ENCODE measurements at regions not wholly inside any gene's neighbourhood (a gene's known extent, or its start where the extent isn't known, plus 50 kb on each side); places are given as distances from the start of the nearest gene placed in this dataset.

- TF ChIP-seq CTCF (IDR thresholded peaks at IDR 0.05; ENCODE audit: low read depth, low read length, missing input control) (no peak), TAF1 (conservative IDR thresholded peaks at IDR 0.05) (no peak), YY1 (IDR thresholded peaks at IDR 0.05) (no peak), MAX (IDR thresholded peaks at IDR 0.05) (no peak), SP1 (IDR thresholded peaks at IDR 0.05) (no peak), HNF4G (IDR thresholded peaks at IDR 0.05) (no peak), RAD21 (IDR thresholded peaks at IDR 0.05) (no peak), REST (IDR thresholded peaks at IDR 0.05) (no peak), JUND (IDR thresholded peaks at IDR 0.05) (no peak), NR2F2 (IDR thresholded peaks at IDR 0.05) (no peak), FOXA2 (IDR thresholded peaks at IDR 0.05) (no peak), ATF3 (IDR thresholded peaks at IDR 0.05) (no peak)
Observed at GRCh38 chr18:2351126-2351850, 220.0 kb downstream of the METTL4 start.
